ENCODE measurements at regions not wholly inside any gene's neighbourhood (a gene's known extent, or its start where the extent isn't known, plus 50 kb on each side); places are given as distances from the start of the nearest gene placed in this dataset.
"Not testable (repeated sequence)": the region's sequence is repeated elsewhere in the genome, so short reads cannot be mapped to it uniquely, and the experiment has no call there.

- DNase-seq = no peak
Measured at GRCh38 chr4:26047795-26048194, 133.8 kb downstream of the SMIM20 start.

- DNase-seq = peak; percentile 28
Measured at GRCh38 chr4:26048378-26048882, 134.4 kb downstream of the SMIM20 start.

GRCh38 chr4:26048950-26049349 is 134.9 kb downstream of the SMIM20 start:
- no peak for DNase-seq

DNA sequence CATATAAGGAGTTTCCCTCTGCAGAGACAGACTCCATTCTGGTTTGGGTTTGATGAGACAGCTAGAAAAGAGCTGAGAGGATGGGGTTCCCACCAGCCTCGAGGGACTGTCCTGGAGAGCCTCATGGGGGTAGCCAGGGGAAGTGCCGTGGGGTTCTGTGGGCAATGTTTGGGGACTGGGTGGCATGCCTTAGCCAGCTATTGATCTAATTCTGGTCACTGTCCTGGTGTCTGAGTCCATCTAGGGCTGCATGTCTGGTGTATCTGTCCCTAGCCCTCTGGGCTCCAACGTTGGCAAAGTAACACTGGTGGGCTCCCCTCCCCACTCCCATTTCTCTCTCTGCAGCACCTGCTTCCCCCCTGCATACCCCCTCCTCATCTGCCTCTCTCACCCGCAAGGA is 135.4 kb downstream of the SMIM20 start:
- DNase-seq = no peak

- DNase-seq = no peak
Measured at GRCh38 chr4:26050212-26050643, 136.2 kb downstream of the SMIM20 start.

GRCh38 chr4:26050671-26051070 is 136.7 kb downstream of the SMIM20 start:
- DNase-seq = no peak

DNA sequence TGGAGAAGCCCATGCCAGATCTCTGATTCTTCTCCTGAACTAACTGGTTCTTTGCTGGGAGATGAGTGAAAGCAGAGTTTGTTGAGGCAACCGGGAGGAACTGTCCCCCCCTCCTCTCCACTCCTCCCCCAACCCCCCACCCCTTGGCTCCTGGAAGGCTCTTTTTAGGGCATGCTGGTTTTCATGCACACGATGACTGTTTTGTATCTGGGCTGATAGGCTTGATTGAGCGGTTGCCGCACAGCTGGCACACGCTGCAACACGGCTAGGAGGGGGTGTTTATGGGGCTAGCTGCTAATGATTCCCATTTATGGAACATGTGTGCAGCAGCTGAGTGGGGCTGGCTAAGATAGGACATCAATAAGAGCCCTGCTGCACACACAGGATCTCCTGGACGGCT is 137.2 kb downstream of the SMIM20 start:
- DNase-seq = no peak

- no peak for DNase-seq
Measured at GRCh38 chr4:26052663-26053541, 138.9 kb downstream of the SMIM20 start.

GRCh38 chr4:26053761-26054160 is 139.7 kb downstream of the SMIM20 start:
- no peak for DNase-seq

GRCh38 chr4:26055855-26056254 is 141.8 kb downstream of the SMIM20 start:
- no peak for DNase-seq

- DNase-seq = no peak
Measured at GRCh38 chr4:26056406-26056805, 142.4 kb downstream of the SMIM20 start.

DNA sequence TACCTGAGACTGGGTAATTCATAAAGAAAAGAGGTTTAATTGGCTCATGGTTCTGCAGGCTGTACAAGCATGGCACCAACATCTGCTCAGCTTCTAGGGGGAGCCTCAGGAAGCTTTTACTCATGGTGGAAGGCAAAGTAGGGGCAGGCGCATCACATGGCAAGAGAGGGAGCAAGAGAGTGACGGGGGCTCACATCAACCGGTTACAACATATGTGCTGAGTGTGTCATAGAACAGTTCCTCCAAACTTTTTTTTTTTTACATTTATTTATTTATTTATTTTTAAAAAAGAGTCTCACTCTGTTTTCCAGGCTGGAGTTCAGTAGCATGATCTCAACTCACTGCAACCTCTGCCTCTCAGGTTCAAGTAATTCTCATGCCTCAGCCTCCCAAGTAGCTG is 143.8 kb downstream of the SMIM20 start:
- DNase-seq = not testable (repeated sequence)

DNA sequence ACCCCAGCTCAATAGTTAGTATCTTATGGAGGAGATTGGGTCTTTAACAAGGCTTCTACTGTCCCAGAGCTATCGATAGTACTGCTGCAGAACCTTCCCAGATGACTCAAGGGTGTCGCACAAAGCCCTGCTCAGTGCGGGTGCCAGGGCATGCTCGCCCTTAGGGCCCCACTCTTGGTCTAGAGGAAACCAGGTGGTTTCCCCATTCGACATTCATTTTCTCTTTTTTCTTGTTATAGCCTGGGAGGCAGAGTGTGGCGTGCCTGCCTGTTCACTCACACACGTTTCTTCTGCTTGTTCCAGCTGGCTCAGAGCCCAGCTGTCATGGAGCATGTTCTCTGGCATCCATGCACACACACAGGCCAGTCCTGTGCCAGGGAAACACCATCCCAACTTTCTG is 144.5 kb downstream of the SMIM20 start:
- DNase-seq = no peak

GRCh38 chr4:26059391-26060154 is 145.6 kb downstream of the SMIM20 start:
- no peak for DNase-seq

DNA sequence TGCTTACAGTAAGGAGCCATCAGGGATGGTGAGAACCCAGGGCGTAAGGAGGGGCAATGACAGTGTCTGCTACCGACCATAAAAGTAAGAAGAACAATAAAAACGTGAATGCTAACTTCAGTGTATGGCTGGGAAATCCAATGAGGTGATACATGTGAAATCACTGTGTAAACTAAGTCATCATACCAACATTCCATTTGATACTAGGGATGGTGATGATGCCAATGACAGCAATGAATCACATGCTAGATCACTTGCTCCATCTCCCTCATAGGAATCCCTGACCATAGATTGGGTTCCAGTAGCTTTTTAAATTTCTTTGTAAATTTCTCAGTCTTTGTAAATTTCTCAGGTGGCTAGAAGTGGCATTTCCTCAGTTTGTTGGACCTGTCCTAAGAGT is 146.3 kb downstream of the SMIM20 start:
- DNase-seq = no peak

DNA sequence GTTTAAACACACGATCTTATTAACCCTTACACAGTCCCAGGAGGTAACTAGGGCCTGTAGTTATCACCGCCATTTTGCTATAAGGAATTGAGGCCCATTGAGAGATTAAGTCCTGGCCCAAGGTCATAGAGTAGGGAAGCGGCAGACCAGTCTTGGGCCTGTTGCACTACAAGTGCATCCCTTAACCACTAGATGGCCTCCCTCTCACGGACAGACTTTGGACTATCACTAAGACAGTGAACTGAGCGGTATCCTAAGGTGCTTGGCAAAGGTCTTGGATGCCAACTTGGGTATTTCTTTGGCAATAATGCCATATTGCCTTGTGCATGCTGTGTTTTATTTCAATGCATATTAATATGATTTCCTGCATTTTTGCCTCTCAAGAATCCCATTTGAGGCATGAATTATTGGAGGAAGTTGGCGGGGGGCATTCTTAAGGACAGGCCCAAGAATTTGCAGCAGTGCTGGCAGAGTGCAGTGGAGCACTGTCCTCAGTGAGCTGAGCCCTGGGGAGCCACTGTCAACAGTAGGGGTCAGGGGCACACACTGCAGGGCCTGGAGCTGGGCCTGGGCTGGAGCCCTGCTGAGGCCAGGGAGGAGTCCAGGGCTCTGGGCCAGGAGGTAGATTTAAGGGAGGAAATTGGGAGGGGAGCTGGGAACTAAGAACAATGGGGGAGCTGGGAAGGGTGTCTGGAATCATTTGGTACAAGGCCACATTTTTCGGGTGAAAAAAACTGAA is 147.4 kb downstream of the SMIM20 start:
- no peak for DNase-seq

GRCh38 chr4:26062215-26062614 is 148.2 kb downstream of the SMIM20 start:
- no peak for DNase-seq

- DNase-seq = not testable (repeated sequence)
Measured at GRCh38 chr4:26064009-26064408, 150.0 kb downstream of the SMIM20 start.

- no peak for DNase-seq
Measured at GRCh38 chr4:26065833-26066232, 151.8 kb downstream of the SMIM20 start.

DNA sequence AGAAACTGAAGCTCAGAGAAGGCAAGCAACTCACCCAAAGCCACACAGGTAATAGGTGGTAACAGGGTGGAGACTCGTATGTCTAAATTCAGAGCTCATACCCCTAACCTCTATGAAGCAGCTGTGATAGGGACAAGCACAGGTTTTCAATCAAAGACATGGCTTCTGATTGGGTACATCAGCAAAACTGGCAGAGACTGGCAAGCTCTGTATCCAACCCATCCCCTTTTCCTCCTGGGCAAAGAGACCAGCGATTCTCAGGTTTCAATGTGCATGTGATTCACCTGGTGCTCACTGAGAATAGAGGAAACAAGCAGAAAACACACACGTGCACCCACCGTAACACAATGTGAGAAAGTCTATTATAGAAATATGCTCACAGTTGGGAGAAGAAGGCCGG is 153.0 kb downstream of the SMIM20 start:
- no peak for DNase-seq

DNA sequence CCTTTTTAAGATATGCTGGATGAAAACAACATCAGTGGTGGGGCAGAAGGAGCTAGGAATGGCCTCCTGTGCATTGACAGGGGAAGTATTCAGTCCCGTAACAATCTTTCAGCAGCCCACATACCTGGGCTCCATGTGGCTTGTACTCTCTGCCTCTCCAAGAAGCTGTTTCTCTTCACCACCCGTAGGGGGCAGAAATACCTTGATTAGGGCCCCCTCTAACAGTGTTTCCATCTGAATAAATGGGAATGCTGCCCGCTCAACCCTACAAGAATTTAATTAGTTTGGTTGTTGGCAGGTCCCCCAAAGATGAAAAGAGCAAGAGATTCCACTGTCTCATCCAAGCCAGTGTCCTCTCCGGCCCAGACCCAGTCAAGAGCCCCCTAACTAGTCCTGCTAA is 155.2 kb downstream of the SMIM20 start:
- no peak for DNase-seq

DNA sequence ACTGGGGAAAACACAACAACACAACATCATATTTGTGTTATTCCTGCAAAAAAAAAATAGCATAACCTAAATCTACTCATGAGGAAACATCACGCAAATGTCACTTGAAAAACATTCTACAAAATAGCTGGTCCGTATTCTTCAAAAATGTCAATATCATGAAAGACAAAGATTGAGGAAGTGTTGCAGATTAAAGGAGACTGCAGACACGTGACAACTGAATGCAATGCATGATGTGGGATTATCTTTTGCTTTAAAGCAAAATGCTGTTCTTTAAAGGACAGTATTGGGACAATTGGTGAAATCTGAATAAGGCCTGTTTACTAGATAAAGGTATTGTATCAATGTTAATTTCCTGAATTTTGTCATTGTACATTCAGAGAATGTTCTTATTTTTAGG is 157.7 kb downstream of the SMIM20 start:
- DNase-seq = no peak
